Stimulated activated CD4-positive, alpha-beta T cell treated with anti-CD3 and anti-CD28 coated beads, Interleukin-15, amount 100 ng/mL, for 48 hours (primary cell): ENCODE measurements at regions not wholly inside any gene's neighbourhood (a gene's known extent, or its start where the extent isn't known, plus 50 kb on each side); places are given as distances from the start of the nearest gene placed in this dataset.

Experiments
- DNase-seq, 2 donors: peaks; one replicate each; pipeline ENCODE4 v3.0.0-alpha.2; 2020; ENCODE audit warnings: low read depth in 2 of 2

GRCh38 chr10:44618910-44619309 is 234.0 kb upstream of the CXCL12 start:
- no peak for DNase-seq

GRCh38 chr10:44619521-44619920 is 234.6 kb upstream of the CXCL12 start:
- no peak for DNase-seq

GRCh38 chr10:44619975-44620374 is 235.1 kb upstream of the CXCL12 start:
- no peak for DNase-seq

- DNase-seq: no peak
Measured at GRCh38 chr10:44627591-44628354, 242.9 kb upstream of the CXCL12 start.

- DNase-seq: no peak
Measured at GRCh38 chr10:44628921-44629320, 244.0 kb upstream of the CXCL12 start.

GRCh38 chr10:44635176-44635575 is 250.3 kb upstream of the CXCL12 start:
- DNase-seq: no peak

GRCh38 chr10:44636625-44637024 is 251.7 kb upstream of the CXCL12 start:
- no peak for DNase-seq

GRCh38 chr10:44640429-44640828 is 255.5 kb upstream of the CXCL12 start:
- DNase-seq: no peak

- DNase-seq: no peak
Measured at GRCh38 chr10:44647473-44647872, 262.6 kb upstream of the CXCL12 start.

GRCh38 chr10:44647877-44648542 is 263.1 kb upstream of the CXCL12 start:
- DNase-seq: no peak

GRCh38 chr10:44650691-44651661 is 260.2 kb upstream of the TMEM72 start:
- no peak for DNase-seq

GRCh38 chr10:44651834-44652233 is 259.3 kb upstream of the TMEM72 start:
- DNase-seq: no peak

- DNase-seq: no peak
Measured at GRCh38 chr10:44659320-44659719, 251.8 kb upstream of the TMEM72 start.

- DNase-seq: no peak
Measured at GRCh38 chr10:44660271-44660670, 250.9 kb upstream of the TMEM72 start.

- DNase-seq: no peak
Measured at GRCh38 chr10:44662051-44662450, 249.1 kb upstream of the TMEM72 start.

- DNase-seq: no peak
Measured at GRCh38 chr10:44668336-44668735, 242.8 kb upstream of the TMEM72 start.

- DNase-seq: no peak
Measured at GRCh38 chr10:44671319-44671718, 239.8 kb upstream of the TMEM72 start.

- no peak for DNase-seq
Measured at GRCh38 chr10:44673245-44673983, 237.7 kb upstream of the TMEM72 start.

- DNase-seq: no peak
Measured at GRCh38 chr10:44674536-44675386, 236.4 kb upstream of the TMEM72 start.

GRCh38 chr10:44675387-44675874 is 235.7 kb upstream of the TMEM72 start:
- DNase-seq: no peak
